HepG2 (cell line): ENCODE measurements at regions not wholly inside any gene's neighbourhood (a gene's known extent, or its start where the extent isn't known, plus 50 kb on each side); places are given as distances from the start of the nearest gene placed in this dataset.

Source experiments
- CHCHD3 ChIP-seq: sonication (generic); formaldehyde crosslinking; IDR thresholded peaks from 2 replicates; pipeline ENCODE4 v1.8.0; 2022; ENCODE audit warnings: mild to moderate bottlenecking, missing genetic modification reagents, moderate library complexity
- FOSL2 ChIP-seq: sonication (generic); formaldehyde crosslinking; IDR thresholded peaks from 2 replicates; pipeline ENCODE4 v1.4.0; 2020; ENCODE audit warnings: missing genetic modification reagents
- FOXP1 ChIP-seq, 2 experiments: fragments of 450-650 bp in 1 of 2; IDR thresholded peaks; 2 replicates each; pipeline ENCODE4 v1.6.1; 2017 to 2018; ENCODE audit warnings: antibody characterized with exemption in 1 of 2
- IRX3 ChIP-seq: sonication (generic); formaldehyde crosslinking; IDR thresholded peaks from 2 replicates; pipeline ENCODE4 v1.8.1; 2023; ENCODE audit warnings: mild to moderate bottlenecking, low read depth, missing genetic modification reagents, borderline replicate concordance
- MAFF ChIP-seq: IDR thresholded peaks from 2 replicates; pipeline ENCODE4 v1.6.1; 2011; ENCODE audit warnings: low read depth, low read length, improper control_type of control experiment
- MAFK ChIP-seq, 2 experiments: IDR thresholded peaks in 1 of 2; conservative IDR thresholded peaks in 1 of 2; 2 replicates each; pipeline ENCODE4 v1.6.1; 2011; ENCODE audit warnings: improper control_type of control experiment in 2 of 2, low read length in 2 of 2
- NFE2 ChIP-seq: sonication (generic); formaldehyde crosslinking; IDR thresholded peaks from 2 replicates; pipeline ENCODE4 v1.4.0; 2020; ENCODE audit warnings: missing genetic modification reagents
- NFE2L1 ChIP-seq: sonication (generic); formaldehyde crosslinking; IDR thresholded peaks from 2 replicates; pipeline ENCODE4 v1.4.0; 2020; ENCODE audit warnings: missing genetic modification reagents, mild to moderate bottlenecking, borderline replicate concordance
- NFE2L2 ChIP-seq: fragments of 150-350 bp; IDR thresholded peaks from 2 replicates; pipeline ENCODE4 v1.6.1; 2014; ENCODE audit warnings: low read length
- NR2C2 ChIP-seq: sonication (generic); formaldehyde crosslinking; IDR thresholded peaks from 2 replicates; pipeline ENCODE4 v1.4.0; 2020; ENCODE audit warnings: missing genetic modification reagents, mild to moderate bottlenecking, moderate library complexity, borderline replicate concordance
- ONECUT2 ChIP-seq: sonication (generic); formaldehyde crosslinking; IDR thresholded peaks from 2 replicates; pipeline ENCODE4 v1.4.0; 2020; ENCODE audit warnings: missing genetic modification reagents
- TBX3 ChIP-seq: fragments of 450-650 bp; IDR thresholded peaks from 2 replicates; pipeline ENCODE4 v1.6.1; 2017; ENCODE audit warnings: antibody characterized with exemption, mild to moderate bottlenecking, inconsistent platforms, borderline replicate concordance
- TOE1 ChIP-seq: sonication (generic); formaldehyde crosslinking; IDR thresholded peaks from 2 replicates; pipeline ENCODE4 v1.4.0; 2020; ENCODE audit warnings: mild to moderate bottlenecking, missing genetic modification reagents
- TOPORS ChIP-seq: sonication (generic); formaldehyde crosslinking; IDR thresholded peaks from 2 replicates; pipeline ENCODE4 v1.8.0; 2023; ENCODE audit warnings: mild to moderate bottlenecking, missing genetic modification reagents
- ZBTB3 ChIP-seq: sonication (generic); formaldehyde crosslinking; IDR thresholded peaks from 2 replicates; pipeline ENCODE4 v1.4.0; 2020; ENCODE audit warnings: low read depth, mild to moderate bottlenecking, moderate library complexity, missing genetic modification reagents, borderline replicate concordance
- ZNF282 ChIP-seq: fragments of 450-650 bp; IDR thresholded peaks from 2 replicates; pipeline ENCODE4 v1.6.1; 2018; ENCODE audit not compliant: partially characterized antibody
- ZNF354B ChIP-seq: sonication (generic); formaldehyde crosslinking; IDR thresholded peaks from 2 replicates; pipeline ENCODE4 v1.8.0; 2022; ENCODE audit warnings: mild to moderate bottlenecking, missing genetic modification reagents
- ZNF543 ChIP-seq: sonication (generic); formaldehyde crosslinking; IDR thresholded peaks from 2 replicates; pipeline ENCODE4 v1.4.0; 2020; ENCODE audit warnings: mild to moderate bottlenecking, missing genetic modification reagents
- ZNF546 ChIP-seq: sonication (generic); formaldehyde crosslinking; conservative IDR thresholded peaks from 2 replicates; pipeline ENCODE4 v1.8.1; 2023; ENCODE audit warnings: mild to moderate bottlenecking, missing genetic modification reagents
- ZNF747 ChIP-seq: sonication (generic); formaldehyde crosslinking; IDR thresholded peaks from 2 replicates; pipeline ENCODE4 v1.8.1; 2023; ENCODE audit warnings: missing genetic modification reagents, mild to moderate bottlenecking, borderline replicate concordance
- ZNF773 ChIP-seq: sonication (generic); formaldehyde crosslinking; IDR thresholded peaks from 2 replicates; pipeline ENCODE4 v1.4.0; 2020; ENCODE audit warnings: missing genetic modification reagents, borderline replicate concordance
- ZNF782 ChIP-seq: sonication (generic); formaldehyde crosslinking; IDR thresholded peaks from 2 replicates; pipeline ENCODE4 v1.4.0; 2020; ENCODE audit warnings: missing genetic modification reagents, mild to moderate bottlenecking, borderline replicate concordance
- ZNF83 ChIP-seq: sonication (generic); formaldehyde crosslinking; IDR thresholded peaks from 2 replicates; pipeline ENCODE4 v1.4.0; 2020; ENCODE audit warnings: missing genetic modification reagents, mild to moderate bottlenecking, borderline replicate concordance
- ZSCAN25 ChIP-seq: sonication (generic); formaldehyde crosslinking; IDR thresholded peaks from 2 replicates; pipeline ENCODE4 v1.8.0; 2022; ENCODE audit warnings: mild to moderate bottlenecking, missing genetic modification reagents
- ZSCAN30 ChIP-seq: sonication (generic); formaldehyde crosslinking; IDR thresholded peaks from 2 replicates; pipeline ENCODE4 v1.5.0; 2020; ENCODE audit warnings: mild to moderate bottlenecking, missing genetic modification reagents
- TF ChIP-seq, protein P1 (sequence below): sonication (generic); formaldehyde crosslinking; IDR thresholded peaks from 2 replicates; pipeline ENCODE4 v1.4.0; 2020; ENCODE audit warnings: missing genetic modification reagents
- TF ChIP-seq, protein P2 (sequence below): sonication (generic); formaldehyde crosslinking; conservative IDR thresholded peaks from 2 replicates; pipeline ENCODE4 v1.5.0; 2020; ENCODE audit warnings: missing genetic modification reagents
- TF ChIP-seq, protein P3 (sequence below): sonication (generic); formaldehyde crosslinking; IDR thresholded peaks from 2 replicates; pipeline ENCODE4 v1.4.0; 2020; ENCODE audit warnings: missing genetic modification reagents

DNA sequence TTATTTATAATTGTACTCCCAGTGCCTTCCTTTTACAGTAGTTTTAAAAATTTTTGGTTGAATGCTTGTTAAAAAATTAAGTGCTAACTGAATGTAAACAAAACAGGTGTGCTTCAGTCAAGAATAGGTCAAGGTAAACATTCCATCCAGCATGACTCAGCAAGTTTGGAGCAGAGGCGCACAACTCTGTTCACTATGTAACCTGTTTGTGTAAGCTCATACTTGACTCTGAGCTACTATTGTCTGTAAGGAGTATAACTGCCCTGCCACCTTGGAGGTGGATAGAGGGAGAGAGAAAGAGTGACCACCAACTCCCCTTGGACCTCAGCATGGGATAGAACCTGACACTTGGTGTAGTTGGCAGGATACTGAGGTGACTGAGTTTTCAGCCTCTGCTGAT, 207.4 kb upstream of the SYT4 start (continued):
- TF ChIP-seq CHCHD3 (CRISPR knock-in tag) (no peak), ZSCAN30 (no peak), ZNF354B (CRISPR knock-in tag) (no peak), ZNF83 (CRISPR knock-in tag) (no peak), TBX3 (no peak), ZNF782 (CRISPR knock-in tag) (no peak), FOSL2 (CRISPR knock-in tag) (peak; percentile 69), ZNF282 (no peak), NFE2L2 (peak; percentile 95), NFE2 (CRISPR knock-in tag) (peak; percentile 77; the same call in 1 of the 2 replicates), TOE1 (no peak), TOPORS (CRISPR knock-in tag) (no peak), NFE2L1 (CRISPR knock-in tag) (no peak), ZNF543 (CRISPR knock-in tag) (no peak), FOXP1 (IDR thresholded peaks at IDR 0.05) (no peak), FOXP1 (CRISPR knock-in tag; IDR thresholded peaks at IDR 0.05) (0 out of 2 replicates have a peak, but pooled peaks have one; percentile 7), NR2C2 (no peak), IRX3 (CRISPR knock-in tag) (no peak), ONECUT2 (CRISPR knock-in tag) (no peak), ZNF747 (no peak), ZBTB3 (no peak), ZNF546 (no peak), MAFF (peak; percentile 79), MAFK (conservative IDR thresholded peaks at IDR 0.05 in 1 of 2, IDR thresholded peaks at IDR 0.05 in 1 of 2; ENCODE audit: low read length in 2 of 2) (peak; percentile 84 to 92), ZSCAN25 (CRISPR knock-in tag) (no peak), ZNF773 (CRISPR knock-in tag) (no peak)
- TF ChIP-seq, protein P1, sequence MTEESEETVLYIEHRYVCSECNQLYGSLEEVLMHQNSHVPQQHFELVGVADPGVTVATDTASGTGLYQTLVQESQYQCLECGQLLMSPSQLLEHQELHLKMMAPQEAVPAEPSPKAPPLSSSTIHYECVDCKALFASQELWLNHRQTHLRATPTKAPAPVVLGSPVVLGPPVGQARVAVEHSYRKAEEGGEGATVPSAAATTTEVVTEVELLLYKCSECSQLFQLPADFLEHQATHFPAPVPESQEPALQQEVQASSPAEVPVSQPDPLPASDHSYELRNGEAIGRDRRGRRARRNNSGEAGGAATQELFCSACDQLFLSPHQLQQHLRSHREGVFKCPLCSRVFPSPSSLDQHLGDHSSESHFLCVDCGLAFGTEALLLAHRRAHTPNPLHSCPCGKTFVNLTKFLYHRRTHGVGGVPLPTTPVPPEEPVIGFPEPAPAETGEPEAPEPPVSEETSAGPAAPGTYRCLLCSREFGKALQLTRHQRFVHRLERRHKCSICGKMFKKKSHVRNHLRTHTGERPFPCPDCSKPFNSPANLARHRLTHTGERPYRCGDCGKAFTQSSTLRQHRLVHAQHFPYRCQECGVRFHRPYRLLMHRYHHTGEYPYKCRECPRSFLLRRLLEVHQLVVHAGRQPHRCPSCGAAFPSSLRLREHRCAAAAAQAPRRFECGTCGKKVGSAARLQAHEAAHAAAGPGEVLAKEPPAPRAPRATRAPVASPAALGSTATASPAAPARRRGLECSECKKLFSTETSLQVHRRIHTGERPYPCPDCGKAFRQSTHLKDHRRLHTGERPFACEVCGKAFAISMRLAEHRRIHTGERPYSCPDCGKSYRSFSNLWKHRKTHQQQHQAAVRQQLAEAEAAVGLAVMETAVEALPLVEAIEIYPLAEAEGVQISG (CRISPR knock-in tag): no peak
- TF ChIP-seq, protein P2, sequence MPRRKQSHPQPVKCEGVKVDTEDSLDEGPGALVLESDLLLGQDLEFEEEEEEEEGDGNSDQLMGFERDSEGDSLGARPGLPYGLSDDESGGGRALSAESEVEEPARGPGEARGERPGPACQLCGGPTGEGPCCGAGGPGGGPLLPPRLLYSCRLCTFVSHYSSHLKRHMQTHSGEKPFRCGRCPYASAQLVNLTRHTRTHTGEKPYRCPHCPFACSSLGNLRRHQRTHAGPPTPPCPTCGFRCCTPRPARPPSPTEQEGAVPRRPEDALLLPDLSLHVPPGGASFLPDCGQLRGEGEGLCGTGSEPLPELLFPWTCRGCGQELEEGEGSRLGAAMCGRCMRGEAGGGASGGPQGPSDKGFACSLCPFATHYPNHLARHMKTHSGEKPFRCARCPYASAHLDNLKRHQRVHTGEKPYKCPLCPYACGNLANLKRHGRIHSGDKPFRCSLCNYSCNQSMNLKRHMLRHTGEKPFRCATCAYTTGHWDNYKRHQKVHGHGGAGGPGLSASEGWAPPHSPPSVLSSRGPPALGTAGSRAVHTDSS (CRISPR knock-in tag): no peak
- TF ChIP-seq, protein P3, sequence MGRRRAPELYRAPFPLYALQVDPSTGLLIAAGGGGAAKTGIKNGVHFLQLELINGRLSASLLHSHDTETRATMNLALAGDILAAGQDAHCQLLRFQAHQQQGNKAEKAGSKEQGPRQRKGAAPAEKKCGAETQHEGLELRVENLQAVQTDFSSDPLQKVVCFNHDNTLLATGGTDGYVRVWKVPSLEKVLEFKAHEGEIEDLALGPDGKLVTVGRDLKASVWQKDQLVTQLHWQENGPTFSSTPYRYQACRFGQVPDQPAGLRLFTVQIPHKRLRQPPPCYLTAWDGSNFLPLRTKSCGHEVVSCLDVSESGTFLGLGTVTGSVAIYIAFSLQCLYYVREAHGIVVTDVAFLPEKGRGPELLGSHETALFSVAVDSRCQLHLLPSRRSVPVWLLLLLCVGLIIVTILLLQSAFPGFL (CRISPR knock-in tag): no peak
